ENCODE measurements at regions not wholly inside any gene's neighbourhood (a gene's known extent, or its start where the extent isn't known, plus 50 kb on each side); places are given as distances from the start of the nearest gene placed in this dataset.
"Not testable (repeated sequence)": the region's sequence is repeated elsewhere in the genome, so short reads cannot be mapped to it uniquely, and the experiment has no call there.

DNA sequence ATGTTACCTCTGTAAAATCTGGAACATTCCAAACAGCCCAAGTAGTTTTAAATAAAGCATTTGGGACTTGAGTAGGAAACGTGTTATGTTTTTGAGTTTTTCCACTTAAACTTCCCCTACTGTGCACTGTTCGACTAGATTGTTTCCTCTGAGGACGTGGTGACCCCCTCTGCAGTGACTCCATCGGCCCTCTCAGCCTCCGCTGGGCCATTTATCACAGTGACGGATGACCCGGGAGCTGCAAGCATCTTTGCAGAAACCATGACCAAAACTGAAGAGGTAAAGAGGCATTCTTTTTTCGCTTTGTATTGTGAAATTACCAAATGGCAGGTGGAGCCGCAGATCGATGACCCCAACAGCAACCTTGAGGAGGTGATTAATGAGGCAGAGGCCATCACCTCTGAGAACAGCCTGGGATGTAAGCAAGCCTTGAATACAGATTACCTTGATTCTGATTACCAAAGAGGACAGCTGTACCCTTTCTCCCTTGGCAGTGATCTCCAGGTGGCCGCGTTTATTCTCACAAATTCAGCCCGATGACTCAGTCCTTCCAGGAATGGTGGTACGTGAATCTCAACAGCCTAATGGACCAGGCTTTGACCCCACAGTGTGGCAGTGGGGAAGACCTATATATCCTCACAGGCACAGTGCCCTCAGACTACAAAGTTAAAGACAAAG, 79.1 kb upstream of the FAN1 start:
- H3K4me3 ChIP-seq (replicated peaks; ENCODE audit: low read depth, low read length), result no peak overlapping the region
- TF ChIP-seq, protein P1, sequence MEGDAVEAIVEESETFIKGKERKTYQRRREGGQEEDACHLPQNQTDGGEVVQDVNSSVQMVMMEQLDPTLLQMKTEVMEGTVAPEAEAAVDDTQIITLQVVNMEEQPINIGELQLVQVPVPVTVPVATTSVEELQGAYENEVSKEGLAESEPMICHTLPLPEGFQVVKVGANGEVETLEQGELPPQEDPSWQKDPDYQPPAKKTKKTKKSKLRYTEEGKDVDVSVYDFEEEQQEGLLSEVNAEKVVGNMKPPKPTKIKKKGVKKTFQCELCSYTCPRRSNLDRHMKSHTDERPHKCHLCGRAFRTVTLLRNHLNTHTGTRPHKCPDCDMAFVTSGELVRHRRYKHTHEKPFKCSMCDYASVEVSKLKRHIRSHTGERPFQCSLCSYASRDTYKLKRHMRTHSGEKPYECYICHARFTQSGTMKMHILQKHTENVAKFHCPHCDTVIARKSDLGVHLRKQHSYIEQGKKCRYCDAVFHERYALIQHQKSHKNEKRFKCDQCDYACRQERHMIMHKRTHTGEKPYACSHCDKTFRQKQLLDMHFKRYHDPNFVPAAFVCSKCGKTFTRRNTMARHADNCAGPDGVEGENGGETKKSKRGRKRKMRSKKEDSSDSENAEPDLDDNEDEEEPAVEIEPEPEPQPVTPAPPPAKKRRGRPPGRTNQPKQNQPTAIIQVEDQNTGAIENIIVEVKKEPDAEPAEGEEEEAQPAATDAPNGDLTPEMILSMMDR (IDR thresholded peaks at IDR 0.05; ENCODE audit: low read length, missing control alignments), result no peak
- no peak for DNase-seq (ENCODE audit: low read depth)

DNA sequence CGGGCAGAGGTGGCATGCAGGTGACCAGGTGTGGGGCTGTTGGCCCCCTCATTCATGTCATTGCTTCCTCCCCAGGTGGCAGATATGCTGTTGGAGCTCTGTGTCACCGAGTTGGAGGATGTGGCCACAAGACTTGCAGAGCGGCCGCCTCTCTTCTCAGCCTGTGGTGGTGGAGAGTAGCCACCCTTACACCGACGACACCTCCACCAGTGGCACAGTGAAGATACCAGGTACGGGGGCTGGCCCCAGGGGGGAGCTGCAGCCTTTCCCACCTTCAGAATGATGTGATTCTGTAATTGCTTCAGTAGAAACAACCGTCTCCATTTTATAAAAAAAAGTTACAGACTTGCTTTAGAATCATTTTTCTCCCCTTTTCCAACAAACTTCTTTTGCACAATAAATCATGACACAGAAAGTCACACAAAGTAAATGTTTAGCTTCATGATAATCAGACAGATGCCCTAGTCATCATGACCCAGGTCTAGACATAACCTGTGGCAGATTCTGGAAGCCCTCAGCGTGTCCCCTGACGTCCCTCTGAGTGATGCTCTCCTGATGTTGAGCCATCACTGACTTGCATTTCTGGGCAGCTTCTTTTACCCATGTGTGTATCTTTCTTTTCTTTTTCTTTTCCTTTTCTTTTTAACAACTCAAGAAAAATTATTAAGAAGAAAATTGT, 76.0 kb upstream of the FAN1 start:
- no peak for DNase-seq (ENCODE audit: low read depth)
- H3K4me3 ChIP-seq (replicated peaks; ENCODE audit: low read depth, low read length), result no peak overlapping the region
- TF ChIP-seq, protein P1 (IDR thresholded peaks at IDR 0.05; ENCODE audit: low read length, missing control alignments), result no peak

DNA sequence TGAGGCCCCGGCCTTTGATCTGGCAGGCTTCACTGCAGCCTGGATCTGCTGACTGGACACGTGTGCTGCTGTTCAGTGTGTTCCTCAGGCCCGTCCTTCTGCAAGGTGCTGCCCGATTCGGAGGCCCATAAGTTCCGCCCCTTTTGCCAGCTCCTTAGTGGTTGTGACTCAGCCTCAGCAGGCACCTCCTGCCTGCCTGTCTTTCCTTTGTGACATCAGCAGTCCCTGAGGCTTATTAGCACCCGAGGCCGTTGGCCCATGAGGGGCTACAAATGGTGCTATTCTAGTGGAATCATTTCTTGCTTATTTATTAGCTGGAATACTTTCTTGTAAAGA, 75.4 kb upstream of the FAN1 start:
- peak; percentile 2 for DNase-seq (ENCODE audit: low read depth)
- H3K4me3 ChIP-seq (replicated peaks; ENCODE audit: low read depth, low read length), result not testable (repeated sequence)

DNA sequence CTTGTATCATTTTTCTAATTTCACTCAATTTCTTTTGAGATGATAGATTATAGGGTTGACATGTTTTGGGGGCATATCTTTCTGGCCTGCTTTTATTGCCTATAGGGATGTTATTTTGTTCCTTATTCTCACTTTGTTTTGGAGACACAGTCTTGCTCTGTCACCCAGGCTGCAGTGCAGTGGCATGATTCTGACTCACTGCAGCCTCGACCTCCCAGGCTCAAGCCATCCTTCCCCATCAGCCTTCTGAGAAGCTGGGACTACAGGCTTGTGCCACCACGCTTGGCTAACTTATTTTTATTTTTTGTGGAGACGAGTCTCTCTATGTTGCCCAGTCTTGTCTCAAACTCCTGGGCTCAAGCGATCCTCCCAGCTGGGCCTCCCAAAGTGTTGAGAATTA, 72.8 kb upstream of the FAN1 start:
- H3K4me3 ChIP-seq (replicated peaks; ENCODE audit: low read depth, low read length), result no peak overlapping the region
- DNase-seq (ENCODE audit: low read depth), result no peak
- TF ChIP-seq, protein P1 (IDR thresholded peaks at IDR 0.05; ENCODE audit: low read length, missing control alignments), result no peak

DNA sequence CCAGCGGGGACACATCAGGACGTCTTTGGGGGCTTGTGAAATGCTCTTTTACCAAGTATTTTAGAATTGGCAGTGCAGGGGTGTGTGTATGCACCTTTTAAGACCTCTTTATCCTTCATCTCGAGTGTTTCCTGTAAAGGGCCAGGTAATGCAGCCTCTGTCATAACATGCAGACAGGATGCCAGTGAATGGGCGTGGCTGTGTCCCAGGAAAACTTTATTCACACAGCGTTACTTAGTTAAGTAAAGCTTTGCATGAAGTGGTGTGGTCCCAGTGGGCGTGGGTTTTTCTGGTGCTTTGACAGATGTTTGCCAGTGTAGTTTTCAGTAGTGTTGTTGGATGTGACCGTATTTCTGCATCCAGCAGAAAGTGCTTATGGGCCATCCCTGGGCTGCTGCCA, 70.3 kb upstream of the FAN1 start:
- DNase-seq (ENCODE audit: low read depth); H3K4me3 ChIP-seq (replicated peaks; ENCODE audit: low read depth, low read length): not testable (repeated sequence)

DNA sequence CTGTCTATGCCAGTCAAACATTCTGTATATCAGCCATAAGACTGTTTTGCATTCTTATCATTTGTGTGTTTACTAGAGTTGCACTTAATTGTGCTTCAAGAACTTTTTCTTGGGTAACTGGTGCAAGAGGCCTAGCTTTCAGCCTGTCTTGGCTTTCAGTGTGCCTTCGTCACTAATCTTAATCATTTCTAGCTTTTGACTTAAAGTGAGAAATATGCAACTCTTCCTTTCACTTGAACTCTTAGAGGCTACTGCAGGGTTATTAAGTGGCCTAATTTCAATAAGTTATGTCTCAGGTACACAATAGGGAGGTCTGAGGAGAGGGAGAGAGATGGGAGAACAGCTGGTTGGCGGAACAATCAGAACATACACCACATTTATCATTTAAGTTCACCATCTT, 62.1 kb upstream of the FAN1 start:
- H3K4me3 ChIP-seq (replicated peaks; ENCODE audit: low read depth, low read length); DNase-seq (ENCODE audit: low read depth): not testable (repeated sequence)

DNA sequence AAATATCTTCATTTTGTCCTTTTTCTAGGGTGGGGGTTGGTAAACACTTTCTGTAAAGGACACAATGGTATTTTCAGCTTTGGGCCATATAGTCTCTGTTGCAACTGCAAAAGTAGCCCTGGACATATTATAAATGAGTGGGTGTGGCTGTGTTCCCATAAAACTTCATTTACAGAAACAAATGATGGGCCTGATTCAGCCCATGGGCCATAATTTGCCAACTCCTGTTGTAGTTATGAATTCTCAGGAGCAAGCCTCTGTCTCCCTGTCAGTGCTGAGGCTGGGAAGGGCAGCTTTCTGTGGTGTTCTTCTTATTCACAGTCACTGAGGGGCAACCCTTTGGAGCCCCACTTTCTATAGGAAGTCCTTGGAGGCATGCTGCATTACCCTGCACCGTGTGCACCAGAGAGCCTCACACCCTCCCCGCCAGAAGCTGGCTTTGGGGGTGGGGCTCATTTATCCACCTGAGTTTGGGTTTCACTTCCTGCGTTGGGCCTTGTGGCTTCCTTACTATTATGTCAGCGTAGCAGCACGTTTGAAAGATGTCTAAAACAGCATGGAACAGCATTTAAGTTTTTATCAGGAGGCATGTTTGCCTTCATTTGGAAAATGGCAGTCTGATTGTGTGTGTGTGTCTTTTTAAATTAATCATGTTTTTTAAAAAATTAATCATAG, 60.8 kb upstream of the FAN1 start:
- H3K4me3 ChIP-seq (replicated peaks; ENCODE audit: low read depth, low read length); DNase-seq (ENCODE audit: low read depth): not testable (repeated sequence)

DNA sequence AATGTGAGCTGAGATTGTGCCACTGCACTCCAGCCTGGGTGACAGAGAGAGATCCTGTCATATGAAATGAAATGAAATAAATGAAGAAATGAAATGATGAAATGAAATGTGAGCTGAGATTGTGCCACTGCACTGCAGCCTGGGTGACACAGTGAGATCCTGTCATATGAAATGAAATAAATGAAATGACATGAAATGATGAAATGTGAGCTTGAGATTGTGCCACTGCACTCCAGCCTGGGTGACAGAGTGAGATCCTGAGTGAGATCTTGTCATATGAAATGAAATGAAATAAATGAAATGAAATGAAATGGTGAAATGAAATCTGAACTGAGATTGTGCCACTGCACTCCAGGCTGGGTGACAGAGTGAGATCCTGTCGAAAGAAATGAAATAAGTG, 58.2 kb upstream of the FAN1 start:
- H3K4me3 ChIP-seq (replicated peaks; ENCODE audit: low read depth, low read length); DNase-seq (ENCODE audit: low read depth): not testable (repeated sequence)

Data from fibroblast of pulmonary artery (primary cell).